Keratinocyte (primary cell): ENCODE measurements at regions not wholly inside any gene's neighbourhood (a gene's known extent, or its start where the extent isn't known, plus 50 kb on each side); places are given as distances from the start of the nearest gene placed in this dataset.

Source experiments
- DNase-seq: peaks from one replicate; pipeline ENCODE4 v3.0.0-alpha.2; 2011; ENCODE audit warnings: low read depth, missing footprints, low spot score
- FAIRE-seq: peaks from 2 replicates; lab custom pipeline; 2011; peaks lifted over from hg19 to GRCh38; lab: Jason Lieb, UNC
- H2AFZ ChIP-seq: 2 replicates; pipeline ENCODE4 v1.6.0; 2012; ENCODE audit warnings: low read length, control low read depth, inconsistent platforms; ENCODE audit not compliant: control insufficient read depth
- H3K27ac ChIP-seq: 2 replicates; pipeline ENCODE4 v1.5.1; 2011; ENCODE audit warnings: low read length; ENCODE audit not compliant: control insufficient read depth, insufficient read depth
- H3K27me3 ChIP-seq: 3 replicates; pipeline ENCODE4 v1.6.0; 2011; ENCODE audit warnings: low read length; ENCODE audit not compliant: control insufficient read depth, insufficient read depth; ENCODE audit errors: extremely low read depth
- H3K36me3 ChIP-seq, 2 experiments: 2 replicates in 1 of 2; 3 replicates in 1 of 2; pipeline ENCODE4 v1.5.1; 2011; ENCODE audit warnings: low read length in 2 of 2, mild to moderate bottlenecking in 1 of 2; ENCODE audit not compliant: control insufficient read depth in 2 of 2, insufficient read depth in 2 of 2; ENCODE audit errors: extremely low read depth in 1 of 2
- H3K4me1 ChIP-seq: 3 replicates; pipeline ENCODE4 v1.5.1; 2011; ENCODE audit warnings: low read length; ENCODE audit not compliant: control insufficient read depth, insufficient read depth; ENCODE audit errors: extremely low read depth
- H3K4me2 ChIP-seq: 3 replicates; pipeline ENCODE4 v1.6.0; 2011; ENCODE audit warnings: low read depth, low read length; ENCODE audit not compliant: control insufficient read depth, insufficient read depth; ENCODE audit errors: extremely low read depth
- H3K4me3 ChIP-seq, 3 experiments: fragments of 200-600 bp in 1 of 3; sonication (generic) in 1 of 3; 2 replicates in 2 of 3; 3 replicates in 1 of 3; pipeline ENCODE4 v1.5.1; 2011 to 2016; ENCODE audit warnings: low read length in 3 of 3, mild to moderate bottlenecking in 3 of 3, control low read depth in 2 of 3, inconsistent platforms in 1 of 3, low read depth in 1 of 3, mixed read lengths in 1 of 3, mixed run types in 1 of 3, moderate library complexity in 1 of 3; ENCODE audit not compliant: control insufficient read depth in 2 of 3, insufficient read depth in 2 of 3; ENCODE audit errors: extremely low read depth in 1 of 3
- H3K79me2 ChIP-seq: 2 replicates; pipeline ENCODE4 v1.6.0; 2012; ENCODE audit warnings: low read length; ENCODE audit not compliant: control insufficient read depth, insufficient read depth
- H3K9ac ChIP-seq: 3 replicates; pipeline ENCODE4 v1.6.0; 2011; ENCODE audit warnings: low read length; ENCODE audit not compliant: control insufficient read depth, insufficient read depth; ENCODE audit errors: extremely low read depth
- H3K9me1 ChIP-seq: 3 replicates; pipeline ENCODE4 v1.6.0; 2011; ENCODE audit warnings: low read length; ENCODE audit not compliant: control insufficient read depth, insufficient read depth; ENCODE audit errors: extremely low read depth
- H3K9me3 ChIP-seq: 2 replicates; pipeline ENCODE4 v1.5.1; 2012; ENCODE audit warnings: low read depth, low read length; ENCODE audit not compliant: control insufficient read depth
- H4K20me1 ChIP-seq: 3 replicates; pipeline ENCODE4 v1.6.0; 2011; ENCODE audit warnings: low read length; ENCODE audit not compliant: control insufficient read depth, insufficient read depth; ENCODE audit errors: extremely low read depth
- EZH2 ChIP-seq: IDR thresholded peaks from one replicate; pipeline ENCODE4 v1.6.1; 2012; ENCODE audit warnings: inconsistent platforms, mild to moderate bottlenecking, low read length, moderate library complexity
- dilution Hi-C: fragments of 300-500 bp; cut with MboI; formaldehyde crosslinking; loops from one replicate; pipeline ENCODE4 v1.7.0; 2020; ENCODE audit warnings: low sequenced_read_pairs; ENCODE audit not compliant: extremely low pct_ligation_motif_present
- TF ChIP-seq, protein P1 (sequence below), 3 experiments: IDR thresholded peaks in 1 of 3; conservative IDR thresholded peaks in 1 of 3; optimal IDR thresholded peaks in 1 of 3; 2 replicates in 2 of 3; 3 replicates in 1 of 3; pipeline versions ENCODE3 to v1.5.1; 2011; ENCODE audit warnings: low read length in 3 of 3, mild to moderate bottlenecking in 3 of 3, moderate library complexity in 2 of 3, control low read depth in 1 of 3, inconsistent platforms in 1 of 3; ENCODE audit not compliant: insufficient read depth in 2 of 3; ENCODE audit errors: extremely low read depth in 1 of 3

DNA sequence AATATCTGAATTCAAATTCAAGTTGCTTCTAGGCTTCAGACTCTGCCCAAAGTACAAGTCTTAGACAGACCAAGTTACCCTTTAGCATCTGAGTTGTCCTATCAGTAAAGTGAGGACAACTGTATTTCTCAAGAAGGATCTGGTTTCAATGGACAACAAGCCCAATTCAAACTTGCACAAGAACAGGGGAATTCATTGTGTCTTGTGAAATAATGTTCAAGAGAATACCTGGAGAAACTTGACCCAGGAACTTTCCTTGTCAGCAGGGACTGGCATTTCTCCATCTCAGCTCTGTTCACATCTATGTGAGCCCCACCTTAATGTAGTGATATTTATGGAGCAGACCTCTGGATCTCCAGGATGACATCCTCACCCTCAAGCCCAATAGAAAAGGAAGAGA lies 894.9 kb upstream of the SLC10A2 start:
- H3K36me3 ChIP-seq = no peaks in the 10 kb centered on the region
- no peak overlapping the region for H3K9ac ChIP-seq
- H3K27ac ChIP-seq = no peak overlapping the region
- no peaks in the 10 kb centered on the region for H3K9me1 ChIP-seq
- no peaks in the 10 kb centered on the region for H3K4me1 ChIP-seq
- H3K79me2 ChIP-seq = no peaks in the 10 kb centered on the region
- H3K4me3 ChIP-seq = no peak overlapping the region
- TF ChIP-seq, protein P1, sequence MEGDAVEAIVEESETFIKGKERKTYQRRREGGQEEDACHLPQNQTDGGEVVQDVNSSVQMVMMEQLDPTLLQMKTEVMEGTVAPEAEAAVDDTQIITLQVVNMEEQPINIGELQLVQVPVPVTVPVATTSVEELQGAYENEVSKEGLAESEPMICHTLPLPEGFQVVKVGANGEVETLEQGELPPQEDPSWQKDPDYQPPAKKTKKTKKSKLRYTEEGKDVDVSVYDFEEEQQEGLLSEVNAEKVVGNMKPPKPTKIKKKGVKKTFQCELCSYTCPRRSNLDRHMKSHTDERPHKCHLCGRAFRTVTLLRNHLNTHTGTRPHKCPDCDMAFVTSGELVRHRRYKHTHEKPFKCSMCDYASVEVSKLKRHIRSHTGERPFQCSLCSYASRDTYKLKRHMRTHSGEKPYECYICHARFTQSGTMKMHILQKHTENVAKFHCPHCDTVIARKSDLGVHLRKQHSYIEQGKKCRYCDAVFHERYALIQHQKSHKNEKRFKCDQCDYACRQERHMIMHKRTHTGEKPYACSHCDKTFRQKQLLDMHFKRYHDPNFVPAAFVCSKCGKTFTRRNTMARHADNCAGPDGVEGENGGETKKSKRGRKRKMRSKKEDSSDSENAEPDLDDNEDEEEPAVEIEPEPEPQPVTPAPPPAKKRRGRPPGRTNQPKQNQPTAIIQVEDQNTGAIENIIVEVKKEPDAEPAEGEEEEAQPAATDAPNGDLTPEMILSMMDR (optimal IDR thresholded peaks at IDR 0.05 in 1 of 3, IDR thresholded peaks at IDR 0.05 in 1 of 3, conservative IDR thresholded peaks at IDR 0.05 in 1 of 3; ENCODE audit: extremely low read depth in 1 of 3, insufficient read depth in 2 of 3, low read length in 3 of 3) = no peak
- TF ChIP-seq EZH2 = no peak
- dilution Hi-C loops = no loop called here
- H3K4me2 ChIP-seq = no peak overlapping the region
- no peaks in the 10 kb centered on the region for H3K27me3 ChIP-seq
- DNase-seq (no peak), FAIRE-seq (no peak)
- no peak overlapping the region for H2AFZ ChIP-seq
- no peaks in the 10 kb centered on the region for H4K20me1 ChIP-seq
- H3K9me3 ChIP-seq = no peaks in the 10 kb centered on the region

DNA sequence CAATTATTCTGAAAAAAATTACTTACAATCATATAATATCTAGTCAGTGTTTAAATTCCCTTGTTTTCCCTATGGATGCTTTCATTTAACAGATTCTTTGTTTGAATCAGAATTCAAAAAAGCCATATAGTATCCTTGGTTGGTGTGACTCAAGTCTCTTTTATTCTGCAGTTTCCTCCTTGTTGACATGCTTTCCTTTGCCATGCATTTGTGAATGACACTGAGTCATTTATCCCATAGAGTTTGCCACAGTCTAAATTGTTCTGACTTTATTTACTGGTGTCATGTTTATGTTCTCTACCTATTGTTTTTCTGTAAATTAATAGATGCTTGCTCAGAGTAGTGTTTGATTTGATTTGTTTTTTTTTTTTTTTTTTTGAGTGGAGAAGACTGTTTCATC lies 893.8 kb upstream of the SLC10A2 start:
- TF ChIP-seq, protein P1 (optimal IDR thresholded peaks at IDR 0.05 in 1 of 3, IDR thresholded peaks at IDR 0.05 in 1 of 3, conservative IDR thresholded peaks at IDR 0.05 in 1 of 3; ENCODE audit: extremely low read depth in 1 of 3, insufficient read depth in 2 of 3, low read length in 3 of 3) = no peak
- TF ChIP-seq EZH2 = no peak
- no peak overlapping the region for H3K4me2 ChIP-seq
- DNase-seq = no peak
- H3K9me1 ChIP-seq = no peaks in the 10 kb centered on the region
- no peak for FAIRE-seq
- H3K27ac ChIP-seq = no peak overlapping the region
- no peak overlapping the region for H2AFZ ChIP-seq
- H4K20me1 ChIP-seq = no peaks in the 10 kb centered on the region
- H3K79me2 ChIP-seq = no peaks in the 10 kb centered on the region
- peaks cover under 1% of the 10 kb centered on the region for H3K9me3 ChIP-seq
- H3K4me1 ChIP-seq = no peaks in the 10 kb centered on the region
- no peaks in the 10 kb centered on the region for H3K27me3 ChIP-seq
- H3K4me3 ChIP-seq = no peak overlapping the region
- dilution Hi-C loops = no loop called here
- no peaks in the 10 kb centered on the region for H3K36me3 ChIP-seq
- H3K9ac ChIP-seq = no peak overlapping the region
